Natural killer cell treated with Interleukin-12 subunit alpha and Interleukin-12 subunit beta and Interleukin-15 and Interleukin-18, amount 100 ng/mL, for 72 hours (primary cell): ENCODE measurements at regions not wholly inside any gene's neighbourhood (a gene's known extent, or its start where the extent isn't known, plus 50 kb on each side); places are given as distances from the start of the nearest gene placed in this dataset.
A peak's percentile ranks its signal among the peaks of the same experiment; 100 is the strongest.

Source experiments
- ATAC-seq, 2 donors: fragments of 150-1000 bp; cut with Tn5 transposase in 1 of 2; sonication (Bioruptor Pico), chemical (Tn5 transposase) in 1 of 2; 2 replicates each; pipeline ENCODE4 v1.10.0; 2021
- DNase-seq: peaks from one replicate; pipeline ENCODE4 v3.0.0; 2022; ENCODE audit warnings: low spot score
- H3K27ac Mint-ChIP-seq, 2 donors: 1 replicate in 1 of 2; 2 replicates in 1 of 2; pipeline ENCODE4 v1.8.0; 2022; ENCODE audit warnings: mixed read lengths in 2 of 2, mild to moderate bottlenecking in 1 of 2, moderate library complexity in 1 of 2
- H3K27me3 Mint-ChIP-seq, 2 donors: 1 replicate in 1 of 2; 2 replicates in 1 of 2; pipeline ENCODE4 v1.8.0; 2022; ENCODE audit warnings: mixed read lengths in 2 of 2
- H3K36me3 Mint-ChIP-seq: one replicate; pipeline ENCODE4 v1.8.0; 2022; ENCODE audit warnings: mixed read lengths
- H3K4me1 Mint-ChIP-seq, 2 donors: 1 replicate in 1 of 2; 2 replicates in 1 of 2; pipeline ENCODE4 v1.8.0; 2022; ENCODE audit warnings: low read depth in 2 of 2, mixed read lengths in 2 of 2, mild to moderate bottlenecking in 1 of 2
- H3K4me3 Mint-ChIP-seq: one replicate; pipeline ENCODE4 v1.8.0; 2022; ENCODE audit warnings: mixed read lengths
- H3K9me3 Mint-ChIP-seq: 2 replicates; pipeline ENCODE4 v1.8.0; 2022; ENCODE audit warnings: mixed read lengths

DNA sequence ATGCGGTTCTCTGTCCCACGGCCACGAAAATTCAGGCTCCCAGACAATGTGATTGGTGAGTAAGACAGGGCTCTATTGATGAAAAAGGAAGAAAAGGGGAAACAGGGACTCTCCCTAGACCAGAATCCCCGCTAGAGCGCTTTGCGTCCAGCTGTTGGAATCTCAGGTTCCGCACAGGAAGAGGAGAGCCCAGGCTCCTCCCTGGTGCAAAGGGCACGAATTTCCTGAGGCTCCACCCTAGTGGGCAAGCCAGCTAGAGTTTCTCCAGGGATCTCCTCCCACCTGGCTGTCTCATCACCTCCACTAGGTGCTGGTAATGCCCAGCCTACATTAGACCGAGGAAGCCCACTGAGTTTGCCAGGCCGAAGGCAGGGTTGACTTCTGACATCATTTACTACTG lies 135.9 kb upstream of the SOX4 start:
- DNase-seq (no peak), ATAC-seq (no peak)
- H3K27me3 Mint-ChIP-seq = peaks cover 13% of the 10 kb centered on the region in 2 donors
- no peak overlapping the region for H3K27ac Mint-ChIP-seq
- H3K9me3 Mint-ChIP-seq = no peaks in the 10 kb centered on the region
- no peaks in the 10 kb centered on the region for H3K36me3 Mint-ChIP-seq
- no peak overlapping the region for H3K4me3 Mint-ChIP-seq
- no peaks in the 10 kb centered on the region for H3K4me1 Mint-ChIP-seq

DNA sequence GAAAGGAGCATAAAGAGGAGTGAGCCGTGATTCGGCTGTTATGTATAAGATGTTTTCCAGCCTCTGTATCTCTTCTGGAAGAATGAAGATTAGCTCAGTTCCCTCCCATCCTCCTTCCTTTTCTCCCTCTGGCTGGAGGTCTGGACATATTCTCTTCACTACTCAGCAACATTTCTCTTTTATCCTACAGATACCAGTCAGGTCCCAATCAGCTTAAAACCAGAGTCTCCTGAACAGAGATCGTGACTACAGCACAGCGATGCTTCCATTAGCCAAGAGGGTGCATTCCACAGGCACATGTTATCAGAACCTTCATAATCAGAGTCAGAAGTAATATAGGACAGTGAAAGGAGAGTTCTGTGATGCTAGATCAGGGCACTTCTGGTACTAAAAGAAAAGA lies 133.9 kb upstream of the SOX4 start:
- Mint-ChIP-seq H3K4me3 (no peak overlapping the region), H3K27me3 (peaks cover 13 to 19% of the 10 kb centered on the region in 2 donors), H3K9me3 (no peaks in the 10 kb centered on the region), H3K4me1 (no peaks in the 10 kb centered on the region), H3K36me3 (no peaks in the 10 kb centered on the region), H3K27ac (no peak overlapping the region)
- no peak for ATAC-seq
- DNase-seq = no peak

GRCh38 chr6:21461844-21462518 lies 131.6 kb upstream of the SOX4 start:
- ATAC-seq = no peak
- Mint-ChIP-seq H3K4me3 (no peak overlapping the region), H3K4me1 (no peaks in the 10 kb centered on the region), H3K9me3 (no peaks in the 10 kb centered on the region), H3K27me3 (peaks cover 12 to 18% of the 10 kb centered on the region in 2 donors), H3K27ac (no peak overlapping the region), H3K36me3 (no peaks in the 10 kb centered on the region)
- DNase-seq = no peak

- Mint-ChIP-seq H3K4me1 (no peaks in the 10 kb centered on the region), H3K36me3 (no peaks in the 10 kb centered on the region), H3K4me3 (no peak overlapping the region), H3K27ac (no peak overlapping the region), H3K9me3 (no peaks in the 10 kb centered on the region), H3K27me3 (peaks cover 12 to 18% of the 10 kb centered on the region in 2 donors)
- ATAC-seq (no peak), DNase-seq (no peak)
Observed at GRCh38 chr6:21462519-21462852, 131.1 kb upstream of the SOX4 start.

DNA sequence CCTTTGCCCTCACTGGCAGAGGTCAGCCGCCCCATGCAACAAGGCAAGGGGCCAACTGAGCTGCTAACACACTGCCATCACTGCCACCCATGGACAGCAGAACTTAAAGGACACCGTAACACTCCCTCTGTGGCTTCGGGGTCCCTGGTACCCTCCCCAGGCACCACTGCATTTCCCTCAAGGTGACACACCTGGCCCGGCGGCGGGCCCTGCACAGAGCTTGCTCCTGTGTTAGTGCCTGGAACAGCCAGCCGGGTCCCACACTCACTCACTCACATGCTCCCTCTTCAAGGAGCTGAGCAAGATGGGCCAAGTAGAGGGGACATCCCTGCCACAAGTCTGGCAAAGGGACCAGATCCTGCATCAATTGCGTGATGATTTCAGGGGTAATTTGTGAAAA lies 126.5 kb upstream of the SOX4 start:
- Mint-ChIP-seq H3K27ac (no peak overlapping the region), H3K36me3 (no peaks in the 10 kb centered on the region), H3K9me3 (no peaks in the 10 kb centered on the region), H3K4me3 (no peak overlapping the region), H3K4me1 (no peaks in the 10 kb centered on the region), H3K27me3 (peaks cover 11 to 19% of the 10 kb centered on the region in 2 donors)
- no peak for ATAC-seq
- no peak for DNase-seq

DNA sequence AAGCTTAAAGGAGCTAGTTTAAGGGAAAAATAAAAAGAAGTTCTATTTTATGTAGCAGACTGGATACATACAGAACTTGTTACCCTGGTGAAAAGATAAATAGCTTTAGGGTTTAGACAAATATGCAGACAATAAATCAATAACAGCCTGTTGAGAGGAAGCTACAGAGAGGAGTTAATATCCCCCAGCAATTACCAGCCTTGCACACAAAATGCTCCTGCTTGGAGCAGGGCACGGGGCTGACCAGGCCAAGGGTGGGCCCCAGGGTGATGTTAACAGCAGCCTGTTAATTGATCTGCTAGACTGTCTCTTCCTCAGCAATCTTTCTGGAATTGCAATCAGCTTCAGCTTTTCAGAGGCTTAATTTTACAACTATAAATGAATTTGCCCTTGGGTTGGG lies 125.1 kb upstream of the SOX4 start:
- peaks cover 8 to 15% of the 10 kb centered on the region in 2 donors for H3K27me3 Mint-ChIP-seq
- no peaks in the 10 kb centered on the region for H3K4me1 Mint-ChIP-seq
- ATAC-seq (no peak), DNase-seq (no peak)
- H3K27ac Mint-ChIP-seq = peak overlapping the region in 1 of 2 donors; percentile 32
- H3K9me3 Mint-ChIP-seq = no peaks in the 10 kb centered on the region
- H3K4me3 Mint-ChIP-seq = no peak overlapping the region
- H3K36me3 Mint-ChIP-seq = no peaks in the 10 kb centered on the region

DNA sequence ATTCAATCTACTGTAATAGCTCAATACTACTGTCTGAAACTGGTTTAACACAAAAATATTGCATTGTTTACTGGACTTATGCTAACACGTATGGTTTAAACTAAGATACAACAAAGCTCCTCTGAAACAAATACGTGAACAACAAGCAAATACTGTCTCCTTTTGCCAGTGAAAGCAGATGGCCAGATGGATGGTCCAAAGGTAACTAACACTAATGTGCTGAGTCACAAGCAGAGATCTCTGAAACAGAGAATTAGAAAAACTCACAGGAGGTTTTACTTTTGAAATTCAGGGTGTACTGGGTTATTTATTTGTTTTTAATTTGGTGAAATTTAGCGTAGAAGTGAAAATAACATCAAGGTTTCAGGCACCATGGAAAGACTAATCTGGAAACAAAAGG lies 124.3 kb upstream of the SOX4 start:
- H3K27me3 Mint-ChIP-seq = peaks cover 3 to 21% of the 10 kb centered on the region in 2 donors
- DNase-seq (no peak), ATAC-seq (no peak)
- no peak overlapping the region for H3K27ac Mint-ChIP-seq
- H3K9me3 Mint-ChIP-seq = no peaks in the 10 kb centered on the region
- no peaks in the 10 kb centered on the region for H3K4me1 Mint-ChIP-seq
- no peak overlapping the region for H3K4me3 Mint-ChIP-seq
- H3K36me3 Mint-ChIP-seq = no peaks in the 10 kb centered on the region

GRCh38 chr6:21476112-21476511 lies 117.4 kb upstream of the SOX4 start:
- Mint-ChIP-seq H3K36me3 (no peaks in the 10 kb centered on the region), H3K4me1 (no peaks in the 10 kb centered on the region), H3K27me3 (peaks cover 13 to 30% of the 10 kb centered on the region in 2 donors), H3K4me3 (no peak overlapping the region), H3K9me3 (no peaks in the 10 kb centered on the region), H3K27ac (no peak overlapping the region)
- ATAC-seq (no peak), DNase-seq (no peak)

DNA sequence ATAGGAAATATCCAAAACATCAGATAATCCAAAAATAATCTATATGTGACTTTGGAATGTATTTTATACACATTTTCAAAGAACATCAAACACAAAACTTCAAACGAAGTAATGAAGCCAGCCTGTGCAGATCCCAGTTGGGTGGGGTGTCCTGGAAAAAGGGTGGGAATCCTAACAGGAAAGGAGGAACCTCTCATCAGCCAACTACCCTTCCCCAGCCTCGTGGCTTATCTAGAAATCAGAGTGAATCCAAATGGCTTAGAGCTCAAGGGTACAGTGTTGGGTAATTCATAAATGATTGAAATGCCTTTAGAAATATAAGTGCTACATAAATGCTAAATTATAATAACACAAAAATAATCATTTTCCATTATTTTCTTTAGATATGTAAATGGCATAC lies 115.1 kb upstream of the SOX4 start:
- ATAC-seq = no peak
- Mint-ChIP-seq H3K4me3 (no peak overlapping the region), H3K4me1 (no peaks in the 10 kb centered on the region), H3K9me3 (no peaks in the 10 kb centered on the region), H3K27me3 (peaks cover 13 to 30% of the 10 kb centered on the region in 2 donors), H3K27ac (no peak overlapping the region), H3K36me3 (no peaks in the 10 kb centered on the region)
- no peak for DNase-seq

GRCh38 chr6:21478883-21479539 lies 114.5 kb upstream of the SOX4 start:
- DNase-seq (no peak), ATAC-seq (no peak)
- no peaks in the 10 kb centered on the region for H3K9me3 Mint-ChIP-seq

GRCh38 chr6:21486115-21486514 lies 107.4 kb upstream of the SOX4 start:
- ATAC-seq = no peak
- Mint-ChIP-seq H3K9me3 (no peaks in the 10 kb centered on the region), H3K27me3 (peaks cover 6 to 8% of the 10 kb centered on the region in 2 donors), H3K27ac (no peak overlapping the region), H3K36me3 (no peaks in the 10 kb centered on the region), H3K4me3 (no peak overlapping the region), H3K4me1 (no peaks in the 10 kb centered on the region)
- DNase-seq = no peak

More at GRCh38 chr6:21478883-21479539, 114.5 kb upstream of the SOX4 start:
- H3K36me3 Mint-ChIP-seq = no peaks in the 10 kb centered on the region
- no peak overlapping the region for H3K4me3 Mint-ChIP-seq
- H3K4me1 Mint-ChIP-seq = no peaks in the 10 kb centered on the region
- H3K27me3 Mint-ChIP-seq = peaks cover 13 to 26% of the 10 kb centered on the region in 2 donors
- no peak overlapping the region for H3K27ac Mint-ChIP-seq

- Mint-ChIP-seq H3K27ac (no peak overlapping the region), H3K27me3 (peaks cover 0 to 11% of the 10 kb centered on the region in 2 donors), H3K36me3 (no peaks in the 10 kb centered on the region), H3K4me1 (no peaks in the 10 kb centered on the region), H3K9me3 (no peaks in the 10 kb centered on the region), H3K4me3 (no peak overlapping the region)
- DNase-seq (no peak), ATAC-seq (no peak)
Observed at GRCh38 chr6:21489826-21490225, 103.7 kb upstream of the SOX4 start.

GRCh38 chr6:21491955-21492354 lies 101.6 kb upstream of the SOX4 start:
- no peak for DNase-seq
- no peaks in the 10 kb centered on the region for H3K36me3 Mint-ChIP-seq
- ATAC-seq = no peak
- no peak overlapping the region for H3K27ac Mint-ChIP-seq
- H3K4me3 Mint-ChIP-seq = no peak overlapping the region
- H3K9me3 Mint-ChIP-seq = no peaks in the 10 kb centered on the region
- no peaks in the 10 kb centered on the region for H3K4me1 Mint-ChIP-seq
- peaks cover 0 to 9% of the 10 kb centered on the region in 2 donors for H3K27me3 Mint-ChIP-seq

DNA sequence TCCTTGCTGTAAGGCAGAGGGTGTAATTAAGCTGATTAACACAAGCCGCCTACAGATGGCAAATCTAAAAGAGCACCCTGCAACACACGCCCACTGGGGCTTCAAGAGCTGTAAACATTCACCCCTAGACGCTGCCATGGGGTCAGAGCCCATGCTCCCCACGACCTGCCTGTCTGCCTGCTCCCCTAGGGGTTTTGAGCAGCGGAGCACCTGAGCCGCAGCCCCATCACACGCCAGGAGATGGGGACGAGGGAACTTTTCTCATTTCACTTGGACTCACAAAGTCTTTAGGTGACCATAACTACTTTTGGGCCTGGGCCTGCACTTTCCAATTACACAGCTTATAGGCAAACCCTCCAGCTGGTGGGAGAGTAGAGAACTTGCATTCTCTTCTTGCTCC lies 99.0 kb upstream of the SOX4 start:
- Mint-ChIP-seq H3K27ac (no peak overlapping the region), H3K4me3 (no peak overlapping the region), H3K9me3 (no peaks in the 10 kb centered on the region), H3K36me3 (no peaks in the 10 kb centered on the region), H3K27me3 (peaks cover 5 to 6% of the 10 kb centered on the region in 2 donors), H3K4me1 (no peaks in the 10 kb centered on the region)
- DNase-seq = no peak
- no peak for ATAC-seq

DNA sequence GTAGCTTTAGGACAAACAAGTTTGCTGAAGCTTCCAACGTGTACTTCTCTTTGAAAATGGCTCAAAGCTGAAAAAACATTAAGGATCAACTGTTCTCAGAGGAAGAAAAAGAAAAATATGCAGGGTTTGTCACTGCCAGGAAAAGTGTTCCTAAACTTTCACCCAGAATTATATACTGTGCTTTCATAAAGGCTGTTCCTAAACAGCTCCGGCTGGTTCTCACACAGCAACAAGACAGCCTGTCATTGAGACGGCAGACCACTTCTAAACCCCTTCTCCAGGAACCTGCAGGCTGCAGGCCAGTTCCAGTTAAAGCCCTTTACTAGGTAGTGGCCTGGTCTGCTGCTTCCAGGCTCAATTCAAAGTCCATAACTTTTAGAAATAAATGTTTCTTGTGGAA lies 97.4 kb upstream of the SOX4 start:
- Mint-ChIP-seq H3K27ac (no peak overlapping the region), H3K4me1 (no peaks in the 10 kb centered on the region), H3K9me3 (no peaks in the 10 kb centered on the region), H3K4me3 (no peak overlapping the region), H3K27me3 (peaks cover 6 to 15% of the 10 kb centered on the region in 2 donors), H3K36me3 (no peaks in the 10 kb centered on the region)
- DNase-seq (no peak), ATAC-seq (no peak)
